Brain microvascular endothelial cell (primary cell): ENCODE measurements at regions not wholly inside any gene's neighbourhood (a gene's known extent, or its start where the extent isn't known, plus 50 kb on each side); places are given as distances from the start of the nearest gene placed in this dataset.

Experiments
- DNase-seq: peaks from one replicate; pipeline ENCODE4 v3.0.0-alpha.2; 2020
- H3K27ac ChIP-seq: fragments of 250-450 bp; sonication (Bioruptor Pico); 2 replicates; pipeline ENCODE4 v1.5.1; 2020; ENCODE audit warnings: mild to moderate bottlenecking, moderate library complexity
- H3K27me3 ChIP-seq: fragments of 250-450 bp; sonication (Bioruptor Pico); replicated peaks from 2 replicates; pipeline ENCODE4 v1.5.1; 2020; ENCODE audit warnings: mild to moderate bottlenecking
- H3K36me3 ChIP-seq: fragments of 250-450 bp; sonication (Bioruptor Pico); replicated peaks from 2 replicates; pipeline ENCODE4 v1.5.1; 2020; ENCODE audit warnings: mild to moderate bottlenecking
- H3K4me3 ChIP-seq: 2 replicates; pipeline ENCODE4 v1.5.1; 2011; ENCODE audit warnings: low read depth, mild to moderate bottlenecking, control low read depth, low read length, moderate library complexity
- in situ Hi-C: cut with HindIII; loops from 2 replicates; pipeline ENCODE4 v1.10.0; 2017; ENCODE audit warnings: low sequenced_read_pairs, low pct_ligation_motif_present
- TF ChIP-seq, protein P1 (sequence below): IDR thresholded peaks from 2 replicates; pipeline ENCODE4 v1.5.1; 2011; ENCODE audit warnings: low read depth, mild to moderate bottlenecking, moderate library complexity, low read length, control low read depth, inconsistent platforms; ENCODE audit errors: missing control alignments

DNA sequence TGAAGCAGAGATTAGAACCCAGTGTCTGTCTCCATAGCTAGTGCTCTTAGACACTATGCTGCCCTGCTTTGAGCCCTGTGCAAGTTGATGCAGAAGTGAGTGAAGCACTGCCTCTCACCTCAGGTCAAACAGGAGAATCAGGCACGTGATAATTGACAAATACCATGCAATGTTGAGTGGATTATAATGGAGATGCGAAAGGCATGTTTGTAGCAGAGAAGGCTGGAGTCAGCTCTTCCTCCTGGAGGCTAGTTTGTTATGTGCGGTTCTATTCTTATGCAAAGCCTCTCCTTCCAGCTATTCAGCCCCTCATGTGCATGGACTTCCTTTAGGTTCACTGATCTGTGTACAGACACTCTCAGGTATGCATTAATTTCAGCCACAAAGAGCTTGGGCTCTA, 108.5 kb downstream of the MANEA start:
- Histone ChIP-seq H3K4me3 (no peak overlapping the region), H3K27ac (no peak overlapping the region), H3K27me3 (no peaks in the 10 kb centered on the region), H3K36me3 (no peaks in the 10 kb centered on the region)
- in situ Hi-C loops, result no loop called here
- no peak for DNase-seq
- TF ChIP-seq, protein P1, sequence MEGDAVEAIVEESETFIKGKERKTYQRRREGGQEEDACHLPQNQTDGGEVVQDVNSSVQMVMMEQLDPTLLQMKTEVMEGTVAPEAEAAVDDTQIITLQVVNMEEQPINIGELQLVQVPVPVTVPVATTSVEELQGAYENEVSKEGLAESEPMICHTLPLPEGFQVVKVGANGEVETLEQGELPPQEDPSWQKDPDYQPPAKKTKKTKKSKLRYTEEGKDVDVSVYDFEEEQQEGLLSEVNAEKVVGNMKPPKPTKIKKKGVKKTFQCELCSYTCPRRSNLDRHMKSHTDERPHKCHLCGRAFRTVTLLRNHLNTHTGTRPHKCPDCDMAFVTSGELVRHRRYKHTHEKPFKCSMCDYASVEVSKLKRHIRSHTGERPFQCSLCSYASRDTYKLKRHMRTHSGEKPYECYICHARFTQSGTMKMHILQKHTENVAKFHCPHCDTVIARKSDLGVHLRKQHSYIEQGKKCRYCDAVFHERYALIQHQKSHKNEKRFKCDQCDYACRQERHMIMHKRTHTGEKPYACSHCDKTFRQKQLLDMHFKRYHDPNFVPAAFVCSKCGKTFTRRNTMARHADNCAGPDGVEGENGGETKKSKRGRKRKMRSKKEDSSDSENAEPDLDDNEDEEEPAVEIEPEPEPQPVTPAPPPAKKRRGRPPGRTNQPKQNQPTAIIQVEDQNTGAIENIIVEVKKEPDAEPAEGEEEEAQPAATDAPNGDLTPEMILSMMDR, result no peak

DNA sequence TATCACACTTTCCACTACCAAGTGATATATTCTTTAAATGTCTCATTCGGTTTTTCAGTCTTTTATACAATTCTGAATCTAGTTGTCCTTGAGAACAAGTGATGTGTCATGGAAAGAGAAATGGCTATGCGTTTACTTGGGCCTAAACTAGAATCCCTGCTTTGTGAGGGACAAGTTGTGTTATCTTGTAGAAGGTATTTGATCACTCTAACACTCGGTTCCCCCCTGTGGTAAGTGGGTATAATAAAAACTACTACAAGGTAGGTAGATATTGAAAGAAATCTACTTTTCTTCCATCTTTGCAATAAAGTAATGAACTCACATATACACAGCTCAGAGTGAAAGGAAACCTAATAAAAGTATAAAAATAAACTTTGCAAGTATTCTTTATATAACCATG, 108.9 kb downstream of the MANEA start:
- no peak overlapping the region for H3K27ac ChIP-seq
- H3K4me3 ChIP-seq, result no peak overlapping the region
- H3K36me3 ChIP-seq, result no peaks in the 10 kb centered on the region
- in situ Hi-C loops, result no loop called here
- DNase-seq, result no peak
- no peaks in the 10 kb centered on the region for H3K27me3 ChIP-seq
- TF ChIP-seq, protein P1, result no peak

DNA sequence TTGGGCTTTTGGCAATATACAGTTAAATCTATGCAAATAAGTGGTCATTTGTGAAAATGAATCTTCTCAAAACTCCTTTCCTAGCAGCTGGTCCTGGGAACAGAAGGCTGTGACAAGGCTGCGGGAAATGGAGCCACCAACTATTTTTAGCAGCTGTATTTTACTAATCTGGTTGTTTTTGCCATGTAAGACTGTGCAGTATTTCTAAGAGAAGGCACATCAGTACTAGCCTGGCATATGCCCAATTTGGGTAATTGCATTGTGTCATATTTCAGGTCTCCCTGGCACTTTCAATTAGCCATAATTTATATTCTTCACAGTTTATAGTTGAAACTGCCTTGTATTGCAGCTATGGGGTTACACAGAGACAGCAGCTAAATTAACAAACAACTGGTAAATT, 109.6 kb downstream of the MANEA start:
- no peaks in the 10 kb centered on the region for H3K36me3 ChIP-seq
- H3K4me3 ChIP-seq, result no peak overlapping the region
- TF ChIP-seq, protein P1, result no peak
- DNase-seq, result no peak
- H3K27me3 ChIP-seq, result no peaks in the 10 kb centered on the region
- in situ Hi-C loops, result no loop called here
- H3K27ac ChIP-seq, result no peak overlapping the region

DNA sequence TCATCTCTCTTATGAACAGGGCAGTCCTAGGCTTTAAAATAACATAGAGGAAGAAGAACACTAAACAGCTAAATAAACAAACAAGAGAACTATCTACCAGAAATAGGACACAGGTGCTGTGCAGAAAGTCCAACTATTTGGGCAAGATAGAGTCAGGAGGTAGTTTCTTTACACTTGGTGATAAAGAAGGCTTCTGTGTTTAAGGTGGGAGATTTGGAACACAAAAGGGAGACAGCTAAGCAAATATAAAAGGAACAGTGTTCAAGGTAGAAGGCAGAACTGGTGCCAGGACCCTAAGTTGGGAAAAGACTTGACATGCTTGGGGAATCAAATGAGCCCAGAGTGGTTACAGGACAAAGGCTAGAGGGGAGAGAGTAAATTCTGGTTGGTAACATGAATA, 110.5 kb downstream of the MANEA start:
- no peak overlapping the region for H3K27ac ChIP-seq
- no peak for DNase-seq
- H3K4me3 ChIP-seq, result no peak overlapping the region
- in situ Hi-C loops, result no loop called here
- TF ChIP-seq, protein P1, result no peak
- H3K36me3 ChIP-seq, result no peaks in the 10 kb centered on the region
- no peaks in the 10 kb centered on the region for H3K27me3 ChIP-seq

DNA sequence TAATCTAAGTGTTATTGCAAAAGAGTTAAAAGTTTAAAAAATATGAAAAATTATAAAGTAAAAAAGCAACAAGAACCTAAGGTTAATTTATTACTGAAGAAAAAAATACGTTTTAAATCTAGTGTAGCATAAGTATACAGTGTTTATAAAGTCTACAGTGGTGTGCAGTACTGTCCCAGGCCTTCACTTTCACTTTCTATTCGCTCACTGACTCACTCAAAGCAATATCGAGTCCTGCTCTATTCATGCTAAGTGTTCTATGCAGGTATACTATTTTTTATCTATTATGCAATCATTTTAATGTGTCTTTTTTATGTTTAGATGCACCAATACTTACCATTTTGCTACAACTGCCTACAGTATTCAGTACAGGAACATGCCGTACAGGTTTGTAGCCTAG, 113.0 kb downstream of the MANEA start:
- DNase-seq, result no peak
- no peaks in the 10 kb centered on the region for H3K27me3 ChIP-seq
- TF ChIP-seq, protein P1, result no peak
- no peak overlapping the region for H3K4me3 ChIP-seq
- no peaks in the 10 kb centered on the region for H3K36me3 ChIP-seq
- in situ Hi-C loops, result no loop called here
- no peak overlapping the region for H3K27ac ChIP-seq

DNA sequence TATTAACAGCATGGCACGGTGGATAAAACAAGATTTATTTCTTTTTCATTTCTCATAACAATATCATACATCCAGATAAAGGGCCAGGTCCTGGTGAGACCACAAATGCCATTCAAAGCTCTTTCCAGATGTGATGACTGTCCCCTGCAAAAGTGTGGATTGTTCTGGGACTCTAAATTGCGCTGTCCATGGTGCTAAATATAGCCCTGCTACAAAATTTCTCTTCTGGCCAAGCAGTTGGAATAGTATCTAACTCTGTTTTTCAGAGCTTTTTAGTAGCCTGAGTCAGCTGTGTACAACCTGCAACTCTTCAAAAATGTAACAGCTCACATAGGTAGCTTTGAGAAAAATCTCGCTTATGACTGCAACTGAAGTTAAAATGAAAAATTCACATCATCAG, 115.8 kb downstream of the MANEA start:
- in situ Hi-C loops, result no loop called here

More for the DNA sequence above, 115.8 kb downstream of the MANEA start:
- TF ChIP-seq, protein P1, result no peak
- H3K27me3 ChIP-seq, result no peaks in the 10 kb centered on the region
- no peak for DNase-seq
- H3K27ac ChIP-seq, result no peak overlapping the region
- no peak overlapping the region for H3K4me3 ChIP-seq
- H3K36me3 ChIP-seq, result no peaks in the 10 kb centered on the region
